ENCODE measurements at regions not wholly inside any gene's neighbourhood (a gene's known extent, or its start where the extent isn't known, plus 50 kb on each side); places are given as distances from the start of the nearest gene placed in this dataset.

DNA sequence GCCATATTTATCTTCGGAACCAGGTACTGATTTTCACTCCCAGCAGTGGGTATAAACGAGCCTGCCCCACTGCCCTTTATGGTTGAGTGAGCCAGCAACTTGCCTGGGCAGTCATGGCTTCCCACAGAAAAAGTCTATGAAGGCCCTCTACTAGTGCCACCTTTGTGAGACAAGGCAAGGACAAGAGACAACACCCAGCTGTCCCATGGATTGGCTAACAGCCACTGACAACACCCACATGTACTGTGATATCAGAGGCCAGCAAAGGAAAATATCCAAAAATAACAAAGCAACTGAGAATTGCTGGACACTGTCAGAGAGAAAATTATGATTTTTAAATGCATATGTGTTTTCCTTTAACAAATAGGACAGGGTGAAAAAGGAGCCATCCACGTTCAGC lies 248.4 kb upstream of the TTC29 start:
- H3K27ac ChIP-seq (replicated peaks) = no peak overlapping the region
- DNase-seq (ENCODE audit: low read depth in 1 of 2, low spot score in 1 of 2) = no peak

DNA sequence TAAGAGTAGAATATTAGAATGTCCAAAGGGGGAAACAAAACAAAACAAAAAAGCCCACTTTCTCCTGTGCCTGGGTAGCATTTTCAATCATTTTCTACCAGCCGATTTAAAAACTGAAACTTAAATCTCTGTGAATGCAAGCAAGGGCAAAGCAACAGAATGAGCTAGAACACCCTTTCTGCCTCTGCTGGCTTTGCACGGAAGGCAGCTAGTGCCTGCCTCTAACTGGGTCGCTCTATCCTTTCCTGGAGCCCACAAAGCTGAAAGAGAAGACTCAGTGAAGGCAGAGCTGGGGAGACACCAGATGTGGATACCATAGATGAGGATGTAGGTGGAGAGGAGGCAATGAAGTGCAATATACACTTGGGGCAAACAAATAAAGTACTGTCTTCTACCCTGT lies 248.9 kb upstream of the TTC29 start:
- Histone ChIP-seq H3K4me3 (replicated peaks; ENCODE audit: insufficient read depth, low read length) (no peak overlapping the region), H3K27ac (replicated peaks) (no peak overlapping the region), H3K27me3 (ENCODE audit: insufficient read depth, poor library complexity, severe bottlenecking) (no peaks in the 10 kb centered on the region)
- TF ChIP-seq, protein P1, sequence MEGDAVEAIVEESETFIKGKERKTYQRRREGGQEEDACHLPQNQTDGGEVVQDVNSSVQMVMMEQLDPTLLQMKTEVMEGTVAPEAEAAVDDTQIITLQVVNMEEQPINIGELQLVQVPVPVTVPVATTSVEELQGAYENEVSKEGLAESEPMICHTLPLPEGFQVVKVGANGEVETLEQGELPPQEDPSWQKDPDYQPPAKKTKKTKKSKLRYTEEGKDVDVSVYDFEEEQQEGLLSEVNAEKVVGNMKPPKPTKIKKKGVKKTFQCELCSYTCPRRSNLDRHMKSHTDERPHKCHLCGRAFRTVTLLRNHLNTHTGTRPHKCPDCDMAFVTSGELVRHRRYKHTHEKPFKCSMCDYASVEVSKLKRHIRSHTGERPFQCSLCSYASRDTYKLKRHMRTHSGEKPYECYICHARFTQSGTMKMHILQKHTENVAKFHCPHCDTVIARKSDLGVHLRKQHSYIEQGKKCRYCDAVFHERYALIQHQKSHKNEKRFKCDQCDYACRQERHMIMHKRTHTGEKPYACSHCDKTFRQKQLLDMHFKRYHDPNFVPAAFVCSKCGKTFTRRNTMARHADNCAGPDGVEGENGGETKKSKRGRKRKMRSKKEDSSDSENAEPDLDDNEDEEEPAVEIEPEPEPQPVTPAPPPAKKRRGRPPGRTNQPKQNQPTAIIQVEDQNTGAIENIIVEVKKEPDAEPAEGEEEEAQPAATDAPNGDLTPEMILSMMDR (IDR thresholded peaks at IDR 0.05; ENCODE audit: insufficient read depth, low read length) = no peak
- TF ChIP-seq, protein P2, sequence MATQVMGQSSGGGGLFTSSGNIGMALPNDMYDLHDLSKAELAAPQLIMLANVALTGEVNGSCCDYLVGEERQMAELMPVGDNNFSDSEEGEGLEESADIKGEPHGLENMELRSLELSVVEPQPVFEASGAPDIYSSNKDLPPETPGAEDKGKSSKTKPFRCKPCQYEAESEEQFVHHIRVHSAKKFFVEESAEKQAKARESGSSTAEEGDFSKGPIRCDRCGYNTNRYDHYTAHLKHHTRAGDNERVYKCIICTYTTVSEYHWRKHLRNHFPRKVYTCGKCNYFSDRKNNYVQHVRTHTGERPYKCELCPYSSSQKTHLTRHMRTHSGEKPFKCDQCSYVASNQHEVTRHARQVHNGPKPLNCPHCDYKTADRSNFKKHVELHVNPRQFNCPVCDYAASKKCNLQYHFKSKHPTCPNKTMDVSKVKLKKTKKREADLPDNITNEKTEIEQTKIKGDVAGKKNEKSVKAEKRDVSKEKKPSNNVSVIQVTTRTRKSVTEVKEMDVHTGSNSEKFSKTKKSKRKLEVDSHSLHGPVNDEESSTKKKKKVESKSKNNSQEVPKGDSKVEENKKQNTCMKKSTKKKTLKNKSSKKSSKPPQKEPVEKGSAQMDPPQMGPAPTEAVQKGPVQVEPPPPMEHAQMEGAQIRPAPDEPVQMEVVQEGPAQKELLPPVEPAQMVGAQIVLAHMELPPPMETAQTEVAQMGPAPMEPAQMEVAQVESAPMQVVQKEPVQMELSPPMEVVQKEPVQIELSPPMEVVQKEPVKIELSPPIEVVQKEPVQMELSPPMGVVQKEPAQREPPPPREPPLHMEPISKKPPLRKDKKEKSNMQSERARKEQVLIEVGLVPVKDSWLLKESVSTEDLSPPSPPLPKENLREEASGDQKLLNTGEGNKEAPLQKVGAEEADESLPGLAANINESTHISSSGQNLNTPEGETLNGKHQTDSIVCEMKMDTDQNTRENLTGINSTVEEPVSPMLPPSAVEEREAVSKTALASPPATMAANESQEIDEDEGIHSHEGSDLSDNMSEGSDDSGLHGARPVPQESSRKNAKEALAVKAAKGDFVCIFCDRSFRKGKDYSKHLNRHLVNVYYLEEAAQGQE (IDR thresholded peaks at IDR 0.05; ENCODE audit: insufficient replicate concordance, low read depth) = no peak
- no peak for DNase-seq (ENCODE audit: low read depth in 1 of 2, low spot score in 1 of 2)

More for the DNA sequence above, 248.4 kb upstream of the TTC29 start:
- Histone ChIP-seq H3K27me3 (ENCODE audit: insufficient read depth, poor library complexity, severe bottlenecking) (no peaks in the 10 kb centered on the region), H3K4me3 (replicated peaks; ENCODE audit: insufficient read depth, low read length) (no peak overlapping the region)
- TF ChIP-seq POLR2AphosphoS5 (IDR thresholded peaks at IDR 0.05; ENCODE audit: low read depth) (no peak), SPI1 (IDR thresholded peaks at IDR 0.05; ENCODE audit: borderline replicate concordance, low read depth) (no peak), GABPA (IDR thresholded peaks at IDR 0.05; ENCODE audit: low read depth) (no peak)
- TF ChIP-seq, protein P2 (IDR thresholded peaks at IDR 0.05; ENCODE audit: insufficient replicate concordance, low read depth) = no peak
- TF ChIP-seq, protein P1 (IDR thresholded peaks at IDR 0.05; ENCODE audit: insufficient read depth, low read length) = no peak

DNA sequence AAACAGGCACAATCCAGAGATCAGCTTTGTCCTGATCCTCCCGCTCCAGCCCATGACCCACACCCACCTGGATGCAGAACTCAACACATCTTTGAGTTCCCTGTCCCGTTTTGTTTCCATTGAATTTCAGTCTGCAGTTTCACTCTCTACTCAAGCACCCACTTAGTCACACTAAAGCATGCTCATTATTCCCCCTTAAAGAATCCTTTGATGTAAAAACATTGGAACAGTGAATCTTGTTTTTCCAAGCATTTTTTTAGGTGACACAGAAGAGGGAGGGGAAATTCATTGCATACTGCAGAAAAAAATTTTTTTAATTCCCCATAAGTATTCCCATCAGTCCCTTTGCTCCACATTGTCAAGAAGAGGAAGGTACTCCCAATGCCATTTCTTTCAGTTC lies 249.7 kb upstream of the TTC29 start:
- TF ChIP-seq SPI1 (IDR thresholded peaks at IDR 0.05; ENCODE audit: borderline replicate concordance, low read depth) (no peak), GABPA (IDR thresholded peaks at IDR 0.05; ENCODE audit: low read depth) (no peak), POLR2AphosphoS5 (IDR thresholded peaks at IDR 0.05; ENCODE audit: low read depth) (no peak)
- TF ChIP-seq, protein P2 (IDR thresholded peaks at IDR 0.05; ENCODE audit: insufficient replicate concordance, low read depth) = no peak
- TF ChIP-seq, protein P1 (IDR thresholded peaks at IDR 0.05; ENCODE audit: insufficient read depth, low read length) = no peak

More for the DNA sequence above, 249.7 kb upstream of the TTC29 start:
- no peak for DNase-seq (ENCODE audit: low read depth in 1 of 2, low spot score in 1 of 2)
- H3K27ac ChIP-seq (replicated peaks) = no peak overlapping the region
- no peaks in the 10 kb centered on the region for H3K27me3 ChIP-seq (ENCODE audit: insufficient read depth, poor library complexity, severe bottlenecking)
- H3K4me3 ChIP-seq (replicated peaks; ENCODE audit: insufficient read depth, low read length) = no peak overlapping the region
